ENCODE measurements at regions not wholly inside any gene's neighbourhood (a gene's known extent, or its start where the extent isn't known, plus 50 kb on each side); places are given as distances from the start of the nearest gene placed in this dataset.

DNA sequence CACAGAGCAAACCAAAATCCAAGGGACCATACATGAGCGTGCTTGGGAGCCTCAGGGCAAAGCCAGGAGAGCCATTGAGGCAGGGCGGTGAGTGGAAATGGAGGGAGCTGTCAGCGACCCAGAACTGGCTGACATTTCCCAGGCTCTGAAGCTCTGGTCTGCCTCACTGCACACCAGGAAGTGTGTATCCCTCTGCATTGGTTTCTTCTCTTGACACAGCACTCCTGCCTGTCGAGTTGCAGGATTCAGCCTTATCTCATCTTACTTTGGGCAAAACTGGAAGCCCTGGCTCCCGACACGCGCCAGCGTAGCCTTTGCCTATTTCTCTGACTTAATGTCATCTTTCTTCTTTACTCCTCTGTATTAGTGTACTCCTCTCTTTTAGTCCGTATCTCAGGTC, 144.7 kb upstream of the HS3ST3A1 start:
- peaks cover 0 to 5% (median 0%) of the 10 kb centered on the region in 11 donors for H3K9me3 ChIP-seq
- WGBS, 2 donors, result 14 to 20% methylated on average over 9 of the region's 9 CpGs
- TF ChIP-seq, protein P1, sequence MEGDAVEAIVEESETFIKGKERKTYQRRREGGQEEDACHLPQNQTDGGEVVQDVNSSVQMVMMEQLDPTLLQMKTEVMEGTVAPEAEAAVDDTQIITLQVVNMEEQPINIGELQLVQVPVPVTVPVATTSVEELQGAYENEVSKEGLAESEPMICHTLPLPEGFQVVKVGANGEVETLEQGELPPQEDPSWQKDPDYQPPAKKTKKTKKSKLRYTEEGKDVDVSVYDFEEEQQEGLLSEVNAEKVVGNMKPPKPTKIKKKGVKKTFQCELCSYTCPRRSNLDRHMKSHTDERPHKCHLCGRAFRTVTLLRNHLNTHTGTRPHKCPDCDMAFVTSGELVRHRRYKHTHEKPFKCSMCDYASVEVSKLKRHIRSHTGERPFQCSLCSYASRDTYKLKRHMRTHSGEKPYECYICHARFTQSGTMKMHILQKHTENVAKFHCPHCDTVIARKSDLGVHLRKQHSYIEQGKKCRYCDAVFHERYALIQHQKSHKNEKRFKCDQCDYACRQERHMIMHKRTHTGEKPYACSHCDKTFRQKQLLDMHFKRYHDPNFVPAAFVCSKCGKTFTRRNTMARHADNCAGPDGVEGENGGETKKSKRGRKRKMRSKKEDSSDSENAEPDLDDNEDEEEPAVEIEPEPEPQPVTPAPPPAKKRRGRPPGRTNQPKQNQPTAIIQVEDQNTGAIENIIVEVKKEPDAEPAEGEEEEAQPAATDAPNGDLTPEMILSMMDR (IDR thresholded peaks at IDR 0.05), result no peak
- no peaks in the 10 kb centered on the region for H3K27me3 ChIP-seq
- H3K4me1 ChIP-seq, result peaks cover 0 to 4% (median 0%) of the 10 kb centered on the region in 9 donors
- no peak overlapping the region for H3K4me3 ChIP-seq
- no peaks in the 10 kb centered on the region for H3K36me3 ChIP-seq
- DNase-seq, result peak; percentile 14 to 23
- no peak overlapping the region for H3K27ac ChIP-seq
- intact Hi-C loops (cut with DNase I), result no loop called here
- peak; percentile 46 to 99 (median 86) for ATAC-seq

DNA sequence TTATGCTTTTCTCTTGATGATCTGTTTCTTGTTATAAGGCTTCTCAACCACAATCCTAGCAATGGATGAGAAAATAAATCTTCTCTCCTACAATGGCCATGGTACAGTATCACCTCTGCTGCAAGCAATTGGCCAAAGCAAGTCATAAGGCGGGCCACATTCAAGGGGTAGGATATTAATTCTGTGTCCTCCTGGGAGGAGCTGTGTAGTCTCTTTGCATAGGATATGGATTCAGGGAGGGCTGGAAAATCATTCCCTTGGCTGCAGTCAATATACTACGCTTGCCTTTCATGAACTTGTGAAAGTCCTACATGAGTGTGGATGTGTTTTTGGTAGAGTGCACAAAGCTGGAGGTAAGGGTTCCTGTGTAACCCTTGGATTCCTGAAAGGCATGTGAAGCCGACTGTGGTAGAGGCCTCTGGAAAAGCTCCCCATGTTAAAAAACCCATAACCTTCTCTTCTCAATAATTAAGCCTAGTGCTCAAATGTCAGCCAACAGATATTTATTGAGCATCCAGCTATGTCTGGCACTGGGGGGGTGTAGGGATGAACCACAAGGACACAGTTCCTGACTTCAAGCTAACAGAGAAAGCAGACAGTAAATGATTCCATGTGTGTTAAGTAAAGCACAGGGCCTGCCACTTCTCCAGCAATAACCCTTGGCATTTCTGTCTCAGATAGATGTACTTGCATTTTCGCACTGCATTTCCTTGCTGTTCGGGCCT, 147.6 kb upstream of the HS3ST3A1 start:
- ATAC-seq, result no peak

DNA sequence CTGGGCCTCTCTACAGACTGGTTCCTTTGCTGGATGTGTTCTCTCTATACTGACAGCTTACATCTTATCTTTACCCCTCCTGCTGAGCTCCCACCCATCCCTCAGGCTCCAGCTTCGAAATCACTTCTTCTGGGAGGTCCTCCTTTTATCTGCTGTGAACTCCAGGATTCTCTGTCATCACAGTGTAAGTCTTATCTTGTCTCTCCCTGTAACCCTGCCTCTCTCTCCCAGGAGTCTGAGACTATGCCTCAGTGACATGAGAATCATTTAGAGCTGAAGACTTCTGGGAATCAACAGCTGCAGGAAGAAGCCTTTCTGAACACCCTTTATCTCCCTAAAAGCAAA, 148.1 kb upstream of the HS3ST3A1 start:
- WGBS, 2 donors, result 36 to 50% methylated on average over 1 of the region's 1 CpG
- Histone ChIP-seq H3K36me3 (no peaks in the 10 kb centered on the region), H3K27ac (no peak overlapping the region), H3K4me3 (no peak overlapping the region), H3K9me3 (peaks cover 0 to 5% (median 0%) of the 10 kb centered on the region in 11 donors), H3K27me3 (no peaks in the 10 kb centered on the region), H3K4me1 (peaks cover 0 to 4% (median 0%) of the 10 kb centered on the region in 9 donors)
- no peak for DNase-seq
- intact Hi-C loops (cut with DNase I), result no loop called here
- TF ChIP-seq, protein P1 (IDR thresholded peaks at IDR 0.05), result no peak
- no peak for ATAC-seq

More for the DNA sequence above, 147.6 kb upstream of the HS3ST3A1 start:
- no peaks in the 10 kb centered on the region for H3K27me3 ChIP-seq
- DNase-seq, result no peak
- H3K36me3 ChIP-seq, result no peaks in the 10 kb centered on the region
- 63% methylated on average over 5 of the region's 5 CpGs for WGBS, 2 donors
- peaks cover 0 to 5% (median 0%) of the 10 kb centered on the region in 11 donors for H3K9me3 ChIP-seq
- intact Hi-C loops (cut with DNase I), result no loop called here
- TF ChIP-seq, protein P1 (IDR thresholded peaks at IDR 0.05), result no peak
- no peak overlapping the region for H3K4me3 ChIP-seq
- H3K27ac ChIP-seq, result no peak overlapping the region
- H3K4me1 ChIP-seq, result peaks cover 0 to 4% (median 0%) of the 10 kb centered on the region in 9 donors

DNA sequence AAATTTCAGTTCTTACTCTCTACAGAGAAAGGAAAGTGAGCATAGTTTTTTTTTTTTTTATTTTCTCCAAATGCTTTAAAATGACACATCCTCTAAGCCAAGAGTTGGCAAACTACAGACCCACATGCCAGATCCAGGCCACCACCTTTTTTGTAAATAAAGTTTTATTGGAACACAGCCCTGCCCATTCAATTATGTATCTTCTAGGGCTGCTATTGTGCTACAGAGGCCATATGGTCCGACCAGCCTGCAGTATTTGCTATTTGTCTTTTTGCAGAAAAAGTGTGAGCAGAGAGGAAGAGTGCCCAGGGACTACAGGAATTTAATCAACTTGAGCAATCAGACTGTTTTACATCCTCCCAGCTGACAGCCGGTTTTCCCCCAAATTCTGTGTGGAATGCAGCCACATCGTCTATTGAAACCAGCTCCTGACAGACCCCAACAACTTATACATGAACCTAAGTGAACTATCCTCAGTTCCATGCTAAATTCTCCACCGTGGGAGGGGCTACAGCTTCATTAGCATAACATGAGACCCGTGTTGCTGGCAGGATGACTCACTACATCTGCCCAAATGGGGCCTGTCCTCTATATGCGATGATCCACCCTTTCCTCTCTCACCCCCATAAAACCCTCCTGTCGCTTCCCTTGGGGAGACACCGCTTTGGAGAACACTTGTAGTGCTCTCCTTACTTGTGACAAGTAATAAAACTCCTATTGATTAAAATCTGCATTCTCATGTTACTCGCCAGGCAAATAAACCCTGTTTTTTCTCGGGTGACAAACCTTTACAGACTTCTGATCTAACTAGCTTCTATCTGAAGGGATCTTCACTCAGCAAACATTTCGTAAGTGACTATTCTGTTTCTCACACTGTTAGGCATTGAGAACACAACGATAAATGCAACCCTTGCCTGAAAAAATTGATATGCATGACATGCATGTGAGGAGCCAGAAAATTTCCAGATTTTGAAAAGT, 149.4 kb upstream of the HS3ST3A1 start:
- Histone ChIP-seq H3K9me3 (peaks cover 0 to 5% (median 0%) of the 10 kb centered on the region in 11 donors), H3K27me3 (no peaks in the 10 kb centered on the region), H3K4me3 (no peak overlapping the region), H3K27ac (no peak overlapping the region), H3K36me3 (no peaks in the 10 kb centered on the region), H3K4me1 (peaks cover 0 to 3% (median 0%) of the 10 kb centered on the region in 9 donors)
- no peak for ATAC-seq
- intact Hi-C loops (cut with DNase I), result no loop called here
- WGBS, 2 donors, result 53 to 64% methylated on average over 12 of the region's 12 CpGs
- no peak for DNase-seq
- TF ChIP-seq, protein P1 (IDR thresholded peaks at IDR 0.05), result no peak
